Neural crest cell (in vitro differentiated cells): ENCODE measurements at regions not wholly inside any gene's neighbourhood (a gene's known extent, or its start where the extent isn't known, plus 50 kb on each side); places are given as distances from the start of the nearest gene placed in this dataset.

Experiments
- DNase-seq: peaks from one replicate; pipeline ENCODE4 v3.0.0; 2021; ENCODE audit warnings: low read depth, mixed read lengths, low spot score
- H3K27ac Mint-ChIP-seq: one replicate; pipeline ENCODE4 v1.8.0; 2021; ENCODE audit warnings: mild to moderate bottlenecking, mixed read lengths; ENCODE audit not compliant: unreplicated experiment
- H3K27me3 Mint-ChIP-seq: 2 replicates; pipeline ENCODE4 v1.8.0; 2021; ENCODE audit warnings: low read depth, mild to moderate bottlenecking, mixed read lengths
- H3K36me3 Mint-ChIP-seq: 2 replicates; pipeline ENCODE4 v1.8.0; 2021; ENCODE audit warnings: low read depth, mild to moderate bottlenecking, mixed read lengths
- H3K4me1 Mint-ChIP-seq: 2 replicates; pipeline ENCODE4 v1.8.0; 2021; ENCODE audit warnings: mixed read lengths
- H3K4me3 Mint-ChIP-seq: one replicate; pipeline ENCODE4 v1.8.0; 2021; ENCODE audit warnings: mild to moderate bottlenecking, mixed read lengths
- H3K9me3 Mint-ChIP-seq: 2 replicates; pipeline ENCODE4 v1.8.0; 2021; ENCODE audit warnings: mixed read lengths
- TF ChIP-seq, protein P1 (sequence below): fragments of 200-600 bp; sonication (generic); conservative IDR thresholded peaks from 2 replicates; pipeline ENCODE4 v1.5.0; 2021; ENCODE audit warnings: antibody characterized with exemption, mild to moderate bottlenecking

DNA sequence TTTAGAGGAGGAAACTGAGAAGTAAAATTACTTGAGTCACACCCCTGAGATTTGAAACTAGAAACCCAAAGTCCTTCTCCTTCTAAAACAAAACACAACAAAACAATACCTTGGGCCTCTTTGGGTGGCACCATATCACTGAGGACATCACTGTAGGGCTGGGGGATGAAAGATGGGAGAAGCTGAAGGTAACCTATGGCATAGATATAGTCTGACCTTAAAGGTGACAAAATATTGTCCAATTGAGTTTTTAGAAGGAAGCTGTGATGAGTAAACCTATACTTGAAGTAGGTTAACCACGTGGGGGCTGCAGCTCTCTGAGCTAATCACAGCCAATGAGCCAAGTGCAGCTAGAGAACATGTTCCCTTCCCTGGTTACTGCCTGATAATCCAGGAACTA, 167.4 kb upstream of the CD180 start:
- H3K27me3 Mint-ChIP-seq: no peaks in the 10 kb centered on the region
- no peaks in the 10 kb centered on the region for H3K4me1 Mint-ChIP-seq
- peaks cover 3% of the 10 kb centered on the region for H3K9me3 Mint-ChIP-seq
- no peak overlapping the region for H3K27ac Mint-ChIP-seq
- no peak for DNase-seq
- H3K4me3 Mint-ChIP-seq: no peak overlapping the region
- TF ChIP-seq, protein P1, sequence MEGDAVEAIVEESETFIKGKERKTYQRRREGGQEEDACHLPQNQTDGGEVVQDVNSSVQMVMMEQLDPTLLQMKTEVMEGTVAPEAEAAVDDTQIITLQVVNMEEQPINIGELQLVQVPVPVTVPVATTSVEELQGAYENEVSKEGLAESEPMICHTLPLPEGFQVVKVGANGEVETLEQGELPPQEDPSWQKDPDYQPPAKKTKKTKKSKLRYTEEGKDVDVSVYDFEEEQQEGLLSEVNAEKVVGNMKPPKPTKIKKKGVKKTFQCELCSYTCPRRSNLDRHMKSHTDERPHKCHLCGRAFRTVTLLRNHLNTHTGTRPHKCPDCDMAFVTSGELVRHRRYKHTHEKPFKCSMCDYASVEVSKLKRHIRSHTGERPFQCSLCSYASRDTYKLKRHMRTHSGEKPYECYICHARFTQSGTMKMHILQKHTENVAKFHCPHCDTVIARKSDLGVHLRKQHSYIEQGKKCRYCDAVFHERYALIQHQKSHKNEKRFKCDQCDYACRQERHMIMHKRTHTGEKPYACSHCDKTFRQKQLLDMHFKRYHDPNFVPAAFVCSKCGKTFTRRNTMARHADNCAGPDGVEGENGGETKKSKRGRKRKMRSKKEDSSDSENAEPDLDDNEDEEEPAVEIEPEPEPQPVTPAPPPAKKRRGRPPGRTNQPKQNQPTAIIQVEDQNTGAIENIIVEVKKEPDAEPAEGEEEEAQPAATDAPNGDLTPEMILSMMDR: no peak
- no peaks in the 10 kb centered on the region for H3K36me3 Mint-ChIP-seq

DNA sequence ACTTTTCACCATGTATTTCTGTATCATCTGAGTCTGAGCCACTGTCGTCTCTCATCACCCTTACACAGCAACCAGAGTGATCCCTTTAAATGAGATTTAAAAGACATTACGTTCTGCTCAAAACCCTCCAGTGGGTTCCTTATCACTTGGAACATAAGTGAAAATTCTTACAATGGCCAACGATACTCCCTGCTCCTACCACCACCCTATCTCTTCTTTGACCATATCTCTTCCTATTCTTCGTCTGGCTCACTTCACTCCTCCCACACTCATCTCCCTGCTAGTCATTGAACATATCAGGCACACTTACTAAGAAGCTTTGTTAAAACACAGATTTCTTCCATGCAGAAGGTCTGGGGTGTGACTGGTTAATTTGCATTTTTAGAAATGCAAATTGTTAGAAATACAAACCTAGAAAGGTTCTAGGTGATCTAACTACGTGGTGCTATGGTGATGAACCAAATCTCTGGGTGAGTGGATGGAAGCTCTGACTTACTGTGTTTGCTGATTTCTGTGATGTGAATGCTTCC, 166.6 kb upstream of the CD180 start:
- TF ChIP-seq, protein P1: no peak

GRCh38 chr5:67361932-67362729, 165.5 kb upstream of the CD180 start:
- H3K4me1 Mint-ChIP-seq: peaks cover 5% of the 10 kb centered on the region
- no peaks in the 10 kb centered on the region for H3K27me3 Mint-ChIP-seq
- TF ChIP-seq, protein P1: no peak
- DNase-seq: no peak
- no peaks in the 10 kb centered on the region for H3K36me3 Mint-ChIP-seq
- no peak overlapping the region for H3K27ac Mint-ChIP-seq
- H3K9me3 Mint-ChIP-seq: peaks cover 3% of the 10 kb centered on the region
- H3K4me3 Mint-ChIP-seq: no peak overlapping the region

More for the DNA sequence above, 166.6 kb upstream of the CD180 start:
- no peak for DNase-seq
- H3K27me3 Mint-ChIP-seq: no peaks in the 10 kb centered on the region
- H3K4me3 Mint-ChIP-seq: no peak overlapping the region
- peaks cover 3% of the 10 kb centered on the region for H3K9me3 Mint-ChIP-seq
- peak overlapping the region; percentile 2 for H3K27ac Mint-ChIP-seq
- no peaks in the 10 kb centered on the region for H3K4me1 Mint-ChIP-seq
- H3K36me3 Mint-ChIP-seq: no peaks in the 10 kb centered on the region

DNA sequence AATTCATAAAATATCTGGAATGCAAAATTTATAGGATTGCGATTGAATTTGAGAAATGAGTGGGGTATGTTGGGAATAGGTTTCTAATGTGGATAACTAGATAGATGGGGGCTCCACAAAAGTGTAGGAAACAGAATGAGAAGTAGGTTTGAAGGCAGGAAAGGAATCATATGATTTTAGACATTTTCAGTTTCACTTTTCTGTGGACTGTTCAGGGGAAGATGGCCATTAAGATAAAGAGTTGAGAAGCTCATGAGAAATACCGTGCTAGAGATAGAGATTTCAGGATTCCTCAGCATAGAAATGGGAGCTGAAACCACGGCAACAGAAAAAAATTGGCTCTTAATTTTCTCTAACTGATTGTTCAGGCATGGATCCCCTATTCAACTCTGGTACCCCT, 163.4 kb upstream of the CD180 start:
- peaks cover 13% of the 10 kb centered on the region for H3K4me1 Mint-ChIP-seq
- TF ChIP-seq, protein P1: no peak
- no peak overlapping the region for H3K4me3 Mint-ChIP-seq
- H3K36me3 Mint-ChIP-seq: no peaks in the 10 kb centered on the region
- no peak for DNase-seq
- H3K27me3 Mint-ChIP-seq: no peaks in the 10 kb centered on the region
- H3K27ac Mint-ChIP-seq: no peak overlapping the region
- H3K9me3 Mint-ChIP-seq: peaks cover 3% of the 10 kb centered on the region

DNA sequence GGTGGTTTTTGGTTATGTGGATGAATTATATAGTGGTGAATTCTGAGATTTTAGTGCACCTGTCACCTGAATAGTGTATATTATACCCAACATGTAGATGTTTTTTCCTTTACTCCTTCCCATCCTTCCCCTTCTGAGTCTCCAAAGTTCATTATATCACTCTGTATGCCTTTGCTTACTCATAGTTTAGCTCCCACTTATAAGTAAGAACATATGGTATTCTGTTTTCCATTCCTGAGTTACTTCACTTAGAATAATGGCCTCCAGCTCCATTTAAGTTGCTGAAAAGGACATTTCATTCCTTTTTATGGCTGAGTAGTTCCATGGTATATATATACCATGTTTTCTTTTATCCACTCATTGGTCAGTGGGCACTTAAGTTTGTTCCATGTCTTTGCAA, 161.6 kb upstream of the CD180 start:
- Mint-ChIP-seq H3K27me3 (no peaks in the 10 kb centered on the region), H3K4me1 (peaks cover 31% of the 10 kb centered on the region), H3K27ac (no peak overlapping the region), H3K4me3 (no peak overlapping the region), H3K36me3 (no peaks in the 10 kb centered on the region), H3K9me3 (peaks cover 2% of the 10 kb centered on the region)
- TF ChIP-seq, protein P1: no peak
- DNase-seq: no peak
